Mesendoderm (in vitro differentiated cells): ENCODE measurements at regions not wholly inside any gene's neighbourhood (a gene's known extent, or its start where the extent isn't known, plus 50 kb on each side); places are given as distances from the start of the nearest gene placed in this dataset.

Source experiments
- DNase-seq: peaks from one replicate; pipeline ENCODE4 v3.0.0; 2013
- H2AK5ac ChIP-seq: 2 replicates; pipeline ENCODE4 v1.6.1; 2013; ENCODE audit warnings: low read length, inconsistent platforms
- H2BK120ac ChIP-seq: 2 replicates; pipeline ENCODE4 v1.6.1; 2013; ENCODE audit warnings: low read depth, mild to moderate bottlenecking, low read length, moderate library complexity, mixed read lengths
- H2BK15ac ChIP-seq: replicated peaks from 2 replicates; pipeline ENCODE4 v1.6.1; 2013; ENCODE audit warnings: low read depth, mild to moderate bottlenecking, moderate library complexity
- H2BK5ac ChIP-seq: 2 replicates; pipeline ENCODE4 v1.6.1; 2013; ENCODE audit warnings: low read length, inconsistent platforms
- H3K18ac ChIP-seq: 2 replicates; pipeline ENCODE4 v1.6.1; 2013; ENCODE audit warnings: mild to moderate bottlenecking, low read length, mixed read lengths
- H3K23ac ChIP-seq: one replicate; pipeline ENCODE4 v1.6.1; 2013; ENCODE audit warnings: low read length
- H3K27ac ChIP-seq: 2 replicates; pipeline ENCODE4 v1.5.1; 2013; ENCODE audit warnings: low read depth, mild to moderate bottlenecking, inconsistent platforms, low read length, moderate library complexity
- H3K27me3 ChIP-seq: 2 replicates; pipeline ENCODE4 v1.6.1; 2013; ENCODE audit warnings: low read length, control low read depth, mild to moderate bottlenecking, inconsistent platforms; ENCODE audit not compliant: insufficient read depth, poor library complexity
- H3K36me3 ChIP-seq: 2 replicates; pipeline ENCODE4 v1.6.1; 2013; ENCODE audit warnings: low read length, inconsistent platforms; ENCODE audit not compliant: control insufficient read depth, insufficient read depth
- H3K4ac ChIP-seq: one replicate; pipeline ENCODE4 v1.6.1; 2013; ENCODE audit warnings: low read depth, mild to moderate bottlenecking, low read length, moderate library complexity
- H3K4me1 ChIP-seq: 2 replicates; pipeline ENCODE4 v1.6.1; 2013; ENCODE audit warnings: low read depth, low read length, inconsistent platforms; ENCODE audit not compliant: control insufficient read depth
- H3K4me2 ChIP-seq: 2 replicates; pipeline ENCODE4 v1.6.1; 2013; ENCODE audit warnings: low read length
- H3K4me3 ChIP-seq: 2 replicates; pipeline ENCODE4 v1.5.1; 2013; ENCODE audit warnings: mild to moderate bottlenecking, low read length
- H3K56ac ChIP-seq: one replicate; pipeline ENCODE4 v1.6.1; 2013; ENCODE audit warnings: low read length
- H3K79me1 ChIP-seq: 2 replicates; pipeline ENCODE4 v1.6.1; 2013; ENCODE audit warnings: low read length, inconsistent platforms
- H3K79me2 ChIP-seq: 2 replicates; pipeline ENCODE4 v1.6.1; 2013; ENCODE audit warnings: mild to moderate bottlenecking, low read length; ENCODE audit not compliant: control insufficient read depth, insufficient read depth
- H3K9ac ChIP-seq: 2 replicates; pipeline ENCODE4 v1.6.1; 2013; ENCODE audit warnings: low read length, inconsistent platforms
- H4K5ac ChIP-seq: one replicate; pipeline ENCODE4 v1.6.1; 2013; ENCODE audit warnings: low read length
- H4K8ac ChIP-seq: one replicate; pipeline ENCODE4 v1.6.1; 2013; ENCODE audit warnings: low read depth, mild to moderate bottlenecking, control low read depth, low read length, moderate library complexity
- WGBS: extraction: QIAGEN DNeasy Blood & Tissue Kit; methylation state at CpG from one replicate; pipeline ENCODE4 v1.1.7; 2013; ENCODE audit warnings: low lambda C conversion rate, missing lambda C conversion rate; ENCODE audit not compliant: insufficient coverage; ENCODE audit errors: extremely low coverage; 5-methylcytosine and 5-hydroxymethylcytosine counted together

DNA sequence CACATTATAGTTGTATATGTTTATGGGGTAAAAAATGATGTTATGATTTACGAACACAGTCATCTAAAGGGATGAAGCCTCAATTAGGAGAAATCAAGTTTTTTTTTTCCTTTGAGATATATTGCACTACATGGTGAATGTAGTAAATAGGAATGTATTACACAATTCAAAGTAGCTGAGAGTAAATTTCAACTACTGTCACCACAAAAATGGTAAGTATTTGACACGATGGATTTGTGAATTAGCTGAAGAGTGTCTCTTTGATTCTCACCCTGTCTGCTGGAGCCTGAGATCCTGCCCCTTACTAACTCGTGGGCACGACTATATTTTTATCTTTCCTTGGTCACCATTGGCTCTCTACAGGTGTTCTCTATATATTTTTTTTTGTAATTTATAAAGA is 540.4 kb upstream of the DSEL start:
- Histone ChIP-seq H3K4me1 (no peaks in the 10 kb centered on the region), H3K27me3 (no peaks in the 10 kb centered on the region), H2BK5ac (no peak overlapping the region), H3K36me3 (no peaks in the 10 kb centered on the region), H2BK15ac (no peak overlapping the region), H3K4ac (no peak overlapping the region), H3K27ac (no peak overlapping the region), H3K23ac (no peak overlapping the region), H3K79me1 (no peaks in the 10 kb centered on the region), H3K4me3 (no peak overlapping the region), H3K56ac (no peak overlapping the region), H2BK120ac (no peak overlapping the region), H2AK5ac (no peak overlapping the region), H3K18ac (no peak overlapping the region), H4K5ac (no peak overlapping the region), H3K79me2 (no peaks in the 10 kb centered on the region), H3K4me2 (no peak overlapping the region), H3K9ac (no peak overlapping the region), H4K8ac (no peak overlapping the region)
- no peak for DNase-seq
- no CpG with 5 or more reads among the region's 4 CpGs for WGBS

DNA sequence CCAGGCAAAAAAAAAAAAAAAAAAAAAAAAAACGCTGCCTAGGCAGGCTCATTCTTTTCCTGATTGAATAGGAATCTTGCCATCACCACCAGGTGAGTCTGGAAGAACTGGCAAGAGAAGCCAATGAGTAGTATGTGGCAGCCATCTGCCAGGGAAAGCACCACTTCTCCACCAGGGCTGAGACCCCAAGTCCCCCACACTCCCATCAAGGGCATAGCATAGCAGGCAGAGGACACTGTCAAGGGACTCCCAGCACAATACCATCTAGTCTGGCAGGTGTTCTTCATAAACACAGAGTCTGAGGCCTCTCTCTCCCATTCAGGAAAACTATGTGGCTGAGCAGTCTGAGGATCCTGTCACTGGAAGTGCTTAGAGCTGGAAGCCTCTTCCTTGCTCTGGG is 538.1 kb upstream of the DSEL start:
- no CpG with 5 or more reads among the region's 1 CpG for WGBS

DNA sequence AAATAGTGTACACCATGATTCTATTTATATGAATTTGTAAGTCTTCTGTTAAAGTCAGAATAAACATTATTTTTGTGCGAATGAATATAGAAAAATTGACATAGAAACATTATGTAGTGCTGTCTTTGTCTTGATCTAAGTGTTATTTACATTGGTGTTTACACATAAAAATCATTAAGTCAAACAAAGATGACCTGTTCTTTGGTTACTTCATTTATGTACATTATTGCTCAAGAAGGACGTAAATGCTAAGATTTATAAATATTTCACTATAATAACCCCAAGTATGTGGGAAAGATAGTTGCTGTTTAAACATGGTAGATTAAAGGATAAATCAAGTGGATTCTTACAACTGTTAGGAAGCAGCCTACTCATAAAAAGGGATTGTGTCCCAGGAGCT is 536.8 kb upstream of the DSEL start:
- Histone ChIP-seq H3K36me3 (no peaks in the 10 kb centered on the region), H3K79me2 (no peaks in the 10 kb centered on the region)
- WGBS, result 100% methylated on average over 1 of the region's 2 CpGs

More for the DNA sequence above, 538.1 kb upstream of the DSEL start:
- H3K79me2 ChIP-seq, result no peaks in the 10 kb centered on the region
- no peaks in the 10 kb centered on the region for H3K79me1 ChIP-seq
- no peak overlapping the region for H3K27ac ChIP-seq
- no peak overlapping the region for H2AK5ac ChIP-seq
- no peak overlapping the region for H2BK120ac ChIP-seq
- H3K56ac ChIP-seq, result no peak overlapping the region
- no peak overlapping the region for H3K4me3 ChIP-seq
- no peak for DNase-seq
- H4K8ac ChIP-seq, result no peak overlapping the region
- no peak overlapping the region for H3K9ac ChIP-seq
- no peak overlapping the region for H2BK5ac ChIP-seq
- no peaks in the 10 kb centered on the region for H3K27me3 ChIP-seq
- no peaks in the 10 kb centered on the region for H3K4me1 ChIP-seq
- no peak overlapping the region for H3K18ac ChIP-seq
- no peak overlapping the region for H3K23ac ChIP-seq
- H3K4me2 ChIP-seq, result no peak overlapping the region
- no peak overlapping the region for H3K4ac ChIP-seq
- H3K36me3 ChIP-seq, result no peaks in the 10 kb centered on the region
- H4K5ac ChIP-seq, result no peak overlapping the region
- no peak overlapping the region for H2BK15ac ChIP-seq

DNA sequence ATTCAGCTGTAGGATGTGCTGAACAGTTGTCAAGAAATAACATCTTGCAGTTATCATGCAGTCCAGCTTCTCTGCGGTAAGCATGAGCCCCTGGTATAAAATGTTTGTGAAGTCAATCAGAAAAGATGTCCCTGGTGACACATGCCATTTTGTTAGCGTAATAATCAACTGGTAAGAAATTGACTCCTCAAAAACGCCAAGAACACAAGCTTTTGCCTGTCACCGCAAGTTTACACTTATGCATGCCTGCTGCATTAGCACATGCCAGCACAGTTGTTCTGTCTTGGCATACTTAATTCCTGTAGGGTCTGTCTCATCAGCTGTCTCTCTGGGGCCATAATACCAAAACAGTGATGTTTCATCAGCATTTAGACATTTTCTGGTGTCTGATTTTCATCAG is 524.8 kb upstream of the DSEL start:
- no CpG with 5 or more reads among the region's 4 CpGs for WGBS
- Histone ChIP-seq H3K36me3 (no peaks in the 10 kb centered on the region), H3K56ac (no peak overlapping the region), H3K79me2 (no peaks in the 10 kb centered on the region), H3K27me3 (no peaks in the 10 kb centered on the region), H2AK5ac (no peak overlapping the region), H3K4ac (no peak overlapping the region), H2BK15ac (no peak overlapping the region), H3K27ac (no peak overlapping the region), H4K5ac (no peak overlapping the region), H2BK120ac (no peak overlapping the region), H3K4me1 (no peaks in the 10 kb centered on the region), H3K4me3 (no peak overlapping the region), H3K79me1 (no peaks in the 10 kb centered on the region), H4K8ac (no peak overlapping the region), H3K18ac (no peak overlapping the region), H2BK5ac (no peak overlapping the region), H3K4me2 (no peak overlapping the region), H3K23ac (no peak overlapping the region), H3K9ac (no peak overlapping the region)
- peak; percentile 7 for DNase-seq

More for the DNA sequence above, 536.8 kb upstream of the DSEL start:
- H2BK120ac ChIP-seq, result no peak overlapping the region
- no peaks in the 10 kb centered on the region for H3K27me3 ChIP-seq
- no peak overlapping the region for H2BK5ac ChIP-seq
- H2AK5ac ChIP-seq, result no peak overlapping the region
- H3K4me2 ChIP-seq, result no peak overlapping the region
- H3K23ac ChIP-seq, result no peak overlapping the region
- H3K56ac ChIP-seq, result no peak overlapping the region
- H3K4ac ChIP-seq, result no peak overlapping the region
- no peaks in the 10 kb centered on the region for H3K4me1 ChIP-seq
- no peak overlapping the region for H3K4me3 ChIP-seq
- DNase-seq, result no peak
- no peaks in the 10 kb centered on the region for H3K79me1 ChIP-seq
- no peak overlapping the region for H3K9ac ChIP-seq
- no peak overlapping the region for H4K8ac ChIP-seq
- no peak overlapping the region for H2BK15ac ChIP-seq
- no peak overlapping the region for H3K18ac ChIP-seq
- no peak overlapping the region for H3K27ac ChIP-seq
- H4K5ac ChIP-seq, result no peak overlapping the region

- Histone ChIP-seq H2BK5ac (no peak overlapping the region), H3K56ac (no peak overlapping the region), H4K8ac (no peak overlapping the region), H3K79me1 (no peaks in the 10 kb centered on the region), H3K4me3 (no peak overlapping the region), H3K36me3 (no peaks in the 10 kb centered on the region), H3K27me3 (no peaks in the 10 kb centered on the region), H3K27ac (no peak overlapping the region), H4K5ac (no peak overlapping the region), H3K4me2 (no peak overlapping the region), H3K4ac (no peak overlapping the region), H3K4me1 (no peaks in the 10 kb centered on the region), H3K23ac (no peak overlapping the region), H3K79me2 (no peaks in the 10 kb centered on the region), H3K18ac (no peak overlapping the region), H2BK15ac (no peak overlapping the region), H2AK5ac (no peak overlapping the region), H2BK120ac (no peak overlapping the region), H3K9ac (no peak overlapping the region)
- no CpG with 5 or more reads among the region's 3 CpGs for WGBS
- DNase-seq, result no peak
Observed at GRCh38 chr18:68040198-68040597, 523.7 kb upstream of the DSEL start.

DNA sequence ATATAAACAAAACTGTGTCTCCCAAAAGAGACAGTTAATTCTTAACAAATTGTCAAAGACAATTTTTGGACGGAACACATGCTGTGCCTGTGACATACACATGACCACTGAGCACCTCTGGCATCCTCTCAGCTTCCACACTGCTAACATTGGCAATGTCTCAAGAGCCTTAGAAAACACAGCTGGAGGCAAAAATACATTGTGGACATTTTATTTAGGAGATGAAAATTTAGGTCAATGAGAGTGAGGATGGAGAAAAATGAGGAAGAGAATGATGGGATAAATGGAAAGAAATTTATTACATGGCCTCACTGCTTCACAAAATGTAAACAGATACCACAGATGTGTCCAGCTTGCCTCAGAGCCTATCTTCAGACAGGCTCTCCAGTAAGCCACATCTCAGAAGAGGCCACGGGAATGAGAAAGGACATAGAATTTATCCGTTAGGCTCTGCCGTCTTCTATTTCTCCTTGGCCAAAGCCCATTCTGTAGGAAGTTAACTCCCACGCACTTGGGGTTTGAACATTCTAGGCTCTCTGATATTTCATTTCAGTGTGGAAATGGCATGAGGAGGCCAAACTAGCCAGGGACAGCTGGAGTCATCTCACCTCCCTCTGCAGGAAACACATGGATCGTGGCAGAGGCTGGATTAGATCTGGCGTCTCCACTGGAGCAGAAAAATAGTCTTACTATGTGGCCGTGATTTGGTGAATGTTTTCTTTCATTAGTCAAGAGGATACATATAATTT is 519.4 kb upstream of the DSEL start:
- no peak overlapping the region for H4K5ac ChIP-seq
- H3K18ac ChIP-seq, result no peak overlapping the region
- no peak overlapping the region for H3K4me2 ChIP-seq
- no peak overlapping the region for H3K56ac ChIP-seq
- no peak overlapping the region for H3K23ac ChIP-seq
- H3K27ac ChIP-seq, result no peak overlapping the region
- no CpG with 5 or more reads among the region's 8 CpGs for WGBS
- H3K36me3 ChIP-seq, result no peaks in the 10 kb centered on the region
- H4K8ac ChIP-seq, result no peak overlapping the region
- H3K4ac ChIP-seq, result no peak overlapping the region
- H2BK15ac ChIP-seq, result no peak overlapping the region
- H3K9ac ChIP-seq, result no peak overlapping the region
- no peaks in the 10 kb centered on the region for H3K4me1 ChIP-seq
- no peak overlapping the region for H2BK120ac ChIP-seq
- no peaks in the 10 kb centered on the region for H3K79me2 ChIP-seq
- H3K4me3 ChIP-seq, result no peak overlapping the region
- DNase-seq, result no peak
- H3K79me1 ChIP-seq, result no peaks in the 10 kb centered on the region
- H2BK5ac ChIP-seq, result no peak overlapping the region
- H3K27me3 ChIP-seq, result no peaks in the 10 kb centered on the region
- H2AK5ac ChIP-seq, result no peak overlapping the region
